ENCODE measurements at regions not wholly inside any gene's neighbourhood (a gene's known extent, or its start where the extent isn't known, plus 50 kb on each side); places are given as distances from the start of the nearest gene placed in this dataset.

- Mint-ChIP-seq H3K4me3 (ENCODE audit: low read depth, unreplicated experiment) (no peak overlapping the region), H3K4me1 (ENCODE audit: low read depth, unreplicated experiment) (no peaks in the 10 kb centered on the region), H3K27ac (ENCODE audit: unreplicated experiment) (no peak overlapping the region), H3K36me3 (ENCODE audit: insufficient read depth, unreplicated experiment) (no peaks in the 10 kb centered on the region), H3K9me3 (ENCODE audit: low read depth, unreplicated experiment) (peaks cover 4% of the 10 kb centered on the region), H3K27me3 (ENCODE audit: unreplicated experiment) (no peaks in the 10 kb centered on the region)
- no TSS peak for BruUV-seq (replicated peaks)
- CTCF ChIA-PET: no interaction called here
- DNase-seq: no peak
- no peak for TF ChIP-seq CTCF (IDR thresholded peaks at IDR 0.05; ENCODE audit: unreplicated experiment)
- intact Hi-C loops (cut with micrococcal nuclease; ENCODE audit: unreplicated experiment): no loop called here
These were observed 553.7 kb upstream of the ARRDC4 start for GRCh38 chr15:97406841-97407240.

- no TSS peak for BruUV-seq (replicated peaks)
- Mint-ChIP-seq H3K27ac (ENCODE audit: unreplicated experiment) (no peak overlapping the region), H3K4me3 (ENCODE audit: low read depth, unreplicated experiment) (no peak overlapping the region), H3K9me3 (ENCODE audit: low read depth, unreplicated experiment) (peaks cover 2% of the 10 kb centered on the region), H3K36me3 (ENCODE audit: insufficient read depth, unreplicated experiment) (no peaks in the 10 kb centered on the region), H3K27me3 (ENCODE audit: unreplicated experiment) (no peaks in the 10 kb centered on the region), H3K4me1 (ENCODE audit: low read depth, unreplicated experiment) (no peaks in the 10 kb centered on the region)
- no peak for TF ChIP-seq CTCF (IDR thresholded peaks at IDR 0.05; ENCODE audit: unreplicated experiment)
- CTCF ChIA-PET: no interaction called here
- intact Hi-C loops (cut with micrococcal nuclease; ENCODE audit: unreplicated experiment): no loop called here
- DNase-seq: no peak
These were observed 549.5 kb upstream of the ARRDC4 start for GRCh38 chr15:97410897-97411575.

- Mint-ChIP-seq H3K4me1 (ENCODE audit: low read depth, unreplicated experiment) (peaks cover 4% of the 10 kb centered on the region), H3K4me3 (ENCODE audit: low read depth, unreplicated experiment) (no peak overlapping the region), H3K27me3 (ENCODE audit: unreplicated experiment) (no peaks in the 10 kb centered on the region), H3K36me3 (ENCODE audit: insufficient read depth, unreplicated experiment) (no peaks in the 10 kb centered on the region), H3K27ac (ENCODE audit: unreplicated experiment) (no peak overlapping the region), H3K9me3 (ENCODE audit: low read depth, unreplicated experiment) (peaks cover 14% of the 10 kb centered on the region)
- intact Hi-C loops (cut with micrococcal nuclease; ENCODE audit: unreplicated experiment): no loop called here
- TF ChIP-seq CTCF (IDR thresholded peaks at IDR 0.05; ENCODE audit: unreplicated experiment): no peak
- no peak for DNase-seq
- BruUV-seq (replicated peaks): no TSS peak
- CTCF ChIA-PET: no interaction called here
These were observed 540.4 kb upstream of the ARRDC4 start for GRCh38 chr15:97420130-97420529.

DNA sequence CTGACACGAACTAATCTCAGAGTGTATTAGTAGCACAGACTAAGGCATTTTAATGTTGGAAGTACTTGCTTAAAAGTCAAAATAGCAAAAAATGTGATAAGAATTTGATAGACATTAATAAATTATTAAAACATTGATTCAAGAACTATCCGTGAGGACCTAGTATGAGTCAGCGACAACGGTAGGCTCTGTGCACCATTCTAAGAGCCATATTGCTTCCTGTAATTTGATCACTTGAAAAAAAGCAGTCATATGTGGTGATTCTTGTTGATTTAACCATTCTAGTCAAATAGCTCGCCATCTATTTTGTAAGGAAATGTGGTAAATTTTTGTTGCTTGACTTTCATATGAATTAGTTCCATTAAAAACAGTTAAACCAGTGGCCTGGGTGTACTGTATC lies 534.9 kb upstream of the ARRDC4 start:
- DNase-seq: peak; percentile 15
- intact Hi-C loops (cut with micrococcal nuclease; ENCODE audit: unreplicated experiment): no loop called here
- Mint-ChIP-seq H3K4me1 (ENCODE audit: low read depth, unreplicated experiment) (peaks cover 6% of the 10 kb centered on the region), H3K27ac (ENCODE audit: unreplicated experiment) (no peak overlapping the region), H3K9me3 (ENCODE audit: low read depth, unreplicated experiment) (peaks cover 8% of the 10 kb centered on the region), H3K4me3 (ENCODE audit: low read depth, unreplicated experiment) (no peak overlapping the region), H3K36me3 (ENCODE audit: insufficient read depth, unreplicated experiment) (no peaks in the 10 kb centered on the region), H3K27me3 (ENCODE audit: unreplicated experiment) (no peaks in the 10 kb centered on the region)
- BruUV-seq (replicated peaks): no TSS peak
- TF ChIP-seq CTCF (IDR thresholded peaks at IDR 0.05; ENCODE audit: unreplicated experiment): no peak
- CTCF ChIA-PET: interaction anchor here (0.6 to 0.7 kb wide), 2 partner anchors 67 to 416 kb away, joined by 3 to 4 read pairs; no protein-coding TSS in a partner anchor

All from Calu3 (cell line).